Neural cell (in vitro differentiated cells): ENCODE measurements at regions not wholly inside any gene's neighbourhood (a gene's known extent, or its start where the extent isn't known, plus 50 kb on each side); places are given as distances from the start of the nearest gene placed in this dataset.
"Not testable (repeated sequence)": the region's sequence is repeated elsewhere in the genome, so short reads cannot be mapped to it uniquely, and the experiment has no call there.

Experiments used
- H2AFZ ChIP-seq: fragments of 200-600, 300-800 bp; sonication (generic), shearing (Covaris generic); 2 replicates; pipeline ENCODE4 v1.6.0; 2014; ENCODE audit warnings: low read depth, mild to moderate bottlenecking, antibody characterized with exemption, low read length, moderate library complexity
- H3F3A ChIP-seq: fragments of 200-600 bp; shearing (Covaris generic); 2 replicates; pipeline ENCODE4 v1.6.1; 2016; ENCODE audit warnings: mild to moderate bottlenecking, moderate library complexity, mixed read lengths, antibody characterized with exemption, low read length; ENCODE audit not compliant: insufficient read depth, poor library complexity, severe bottlenecking
- H3K27ac ChIP-seq: fragments of 200-600, 300-800 bp; sonication (generic), shearing (Covaris generic); 2 replicates; pipeline ENCODE4 v1.5.1; 2014; ENCODE audit warnings: mild to moderate bottlenecking, low read length, moderate library complexity
- H3K27me3 ChIP-seq: fragments of 300-800, 200-600 bp; sonication (generic), shearing (Covaris generic); 2 replicates; pipeline ENCODE4 v1.6.0; 2014; ENCODE audit warnings: mild to moderate bottlenecking, low read depth, low read length, moderate library complexity; ENCODE audit not compliant: insufficient read depth
- H3K36me3 ChIP-seq: fragments of 300-800, 200-600 bp; sonication (generic), shearing (Covaris generic); 2 replicates; pipeline ENCODE4 v1.5.1; 2014; ENCODE audit warnings: mild to moderate bottlenecking, antibody characterized with exemption, low read length, moderate library complexity; ENCODE audit not compliant: insufficient read depth
- H3K4me2 ChIP-seq: fragments of 300-800, 200-600 bp; sonication (generic), shearing (Covaris generic); 2 replicates; pipeline ENCODE4 v1.6.0; 2014; ENCODE audit warnings: mild to moderate bottlenecking, low read length
- H3K4me3 ChIP-seq: fragments of 300-800, 200-600 bp; sonication (generic), shearing (Covaris generic); 2 replicates; pipeline ENCODE4 v1.5.1; 2014; ENCODE audit warnings: mild to moderate bottlenecking, low read length, moderate library complexity
- H3K79me2 ChIP-seq: fragments of 200-600 bp; shearing (Covaris generic); replicated peaks from 2 replicates; pipeline ENCODE4 v1.6.0; 2014; ENCODE audit warnings: mild to moderate bottlenecking, low read length, moderate library complexity; ENCODE audit not compliant: insufficient read depth
- H3K9ac ChIP-seq: fragments of 300-800, 200-600 bp; sonication (generic), shearing (Covaris generic); 2 replicates; pipeline ENCODE4 v1.6.1; 2016; ENCODE audit warnings: mild to moderate bottlenecking, low read length, mixed read lengths
- H3K9me2 ChIP-seq: fragments of 200-600 bp; shearing (Covaris generic); 2 replicates; pipeline ENCODE4 v1.6.1; 2016; ENCODE audit warnings: mild to moderate bottlenecking, low read length, mixed read lengths; ENCODE audit not compliant: insufficient read depth
- H3K9me3 ChIP-seq: fragments of 200-600, 300-800 bp; sonication (generic), shearing (Covaris generic); 2 replicates; pipeline ENCODE4 v1.6.1; 2016; ENCODE audit warnings: mild to moderate bottlenecking, mixed run types, low read length, moderate library complexity, mixed read lengths
- H4K20me1 ChIP-seq: fragments of 200-600 bp; shearing (Covaris generic); 2 replicates; pipeline ENCODE4 v1.6.1; 2016; ENCODE audit warnings: mild to moderate bottlenecking, mixed run types; ENCODE audit not compliant: insufficient read depth
- EP300 ChIP-seq: fragments of 450-650 bp; conservative IDR thresholded peaks from 2 replicates; pipeline ENCODE4 v1.6.1; 2014; ENCODE audit warnings: antibody characterized with exemption, mild to moderate bottlenecking, moderate library complexity; ENCODE audit not compliant: poor library complexity, severe bottlenecking
- EZH2 ChIP-seq: fragments of 200-600, 300-800 bp; shearing (Covaris generic), sonication (generic); IDR thresholded peaks from 2 replicates; pipeline ENCODE4 v1.6.1; 2014; ENCODE audit warnings: antibody characterized with exemption, low read length, borderline replicate concordance, mild to moderate bottlenecking; ENCODE audit not compliant: insufficient read depth, poor library complexity, severe bottlenecking
- MXI1 ChIP-seq: fragments of 450-650 bp; conservative IDR thresholded peaks from 2 replicates; pipeline ENCODE4 v1.6.1; 2014; ENCODE audit warnings: antibody characterized with exemption, mild to moderate bottlenecking; ENCODE audit not compliant: poor library complexity, severe bottlenecking
- POLR2AphosphoS5 ChIP-seq: IDR thresholded peaks from 2 replicates; pipeline ENCODE4 v1.6.1; 2012
- RAD21 ChIP-seq: fragments of 450-650 bp; conservative IDR thresholded peaks from 2 replicates; pipeline ENCODE4 v1.6.1; 2014; ENCODE audit warnings: antibody characterized with exemption, mild to moderate bottlenecking, moderate library complexity
- SMC3 ChIP-seq: fragments of 450-650 bp; conservative IDR thresholded peaks from 2 replicates; pipeline ENCODE4 v1.6.1; 2014; ENCODE audit warnings: antibody characterized with exemption, mild to moderate bottlenecking, moderate library complexity; ENCODE audit not compliant: poor library complexity
- TAF1 ChIP-seq: IDR thresholded peaks from 2 replicates; pipeline ENCODE4 v1.6.1; 2012; ENCODE audit warnings: low read depth
- TF ChIP-seq, protein P1 (sequence below): IDR thresholded peaks from 2 replicates; pipeline ENCODE4 v1.6.1; 2012; ENCODE audit warnings: borderline replicate concordance
- TF ChIP-seq, protein P2 (sequence below): fragments of 450-650 bp; IDR thresholded peaks from 2 replicates; pipeline ENCODE4 v1.5.1; 2014; ENCODE audit warnings: antibody characterized with exemption, mild to moderate bottlenecking, moderate library complexity; ENCODE audit not compliant: poor library complexity, severe bottlenecking

GRCh38 chrX:23066588-23067281 is 67.0 kb downstream of the DDX53 start:
- Histone ChIP-seq H3K4me3 (no peak overlapping the region), H3K79me2 (no peaks in the 10 kb centered on the region), H3K9me3 (no peaks in the 10 kb centered on the region), H3K36me3 (no peaks in the 10 kb centered on the region), H3F3A (no peaks in the 10 kb centered on the region), H2AFZ (no peak overlapping the region), H3K9ac (no peak overlapping the region), H3K4me2 (no peak overlapping the region), H3K27me3 (no peaks in the 10 kb centered on the region), H3K9me2 (no peaks in the 10 kb centered on the region), H4K20me1 (no peaks in the 10 kb centered on the region), H3K27ac (no peak overlapping the region)
- TF ChIP-seq EP300 (no peak), MXI1 (no peak), EZH2 (no peak), POLR2AphosphoS5 (no peak), TAF1 (no peak), RAD21 (no peak), SMC3 (no peak)
- TF ChIP-seq, protein P1, sequence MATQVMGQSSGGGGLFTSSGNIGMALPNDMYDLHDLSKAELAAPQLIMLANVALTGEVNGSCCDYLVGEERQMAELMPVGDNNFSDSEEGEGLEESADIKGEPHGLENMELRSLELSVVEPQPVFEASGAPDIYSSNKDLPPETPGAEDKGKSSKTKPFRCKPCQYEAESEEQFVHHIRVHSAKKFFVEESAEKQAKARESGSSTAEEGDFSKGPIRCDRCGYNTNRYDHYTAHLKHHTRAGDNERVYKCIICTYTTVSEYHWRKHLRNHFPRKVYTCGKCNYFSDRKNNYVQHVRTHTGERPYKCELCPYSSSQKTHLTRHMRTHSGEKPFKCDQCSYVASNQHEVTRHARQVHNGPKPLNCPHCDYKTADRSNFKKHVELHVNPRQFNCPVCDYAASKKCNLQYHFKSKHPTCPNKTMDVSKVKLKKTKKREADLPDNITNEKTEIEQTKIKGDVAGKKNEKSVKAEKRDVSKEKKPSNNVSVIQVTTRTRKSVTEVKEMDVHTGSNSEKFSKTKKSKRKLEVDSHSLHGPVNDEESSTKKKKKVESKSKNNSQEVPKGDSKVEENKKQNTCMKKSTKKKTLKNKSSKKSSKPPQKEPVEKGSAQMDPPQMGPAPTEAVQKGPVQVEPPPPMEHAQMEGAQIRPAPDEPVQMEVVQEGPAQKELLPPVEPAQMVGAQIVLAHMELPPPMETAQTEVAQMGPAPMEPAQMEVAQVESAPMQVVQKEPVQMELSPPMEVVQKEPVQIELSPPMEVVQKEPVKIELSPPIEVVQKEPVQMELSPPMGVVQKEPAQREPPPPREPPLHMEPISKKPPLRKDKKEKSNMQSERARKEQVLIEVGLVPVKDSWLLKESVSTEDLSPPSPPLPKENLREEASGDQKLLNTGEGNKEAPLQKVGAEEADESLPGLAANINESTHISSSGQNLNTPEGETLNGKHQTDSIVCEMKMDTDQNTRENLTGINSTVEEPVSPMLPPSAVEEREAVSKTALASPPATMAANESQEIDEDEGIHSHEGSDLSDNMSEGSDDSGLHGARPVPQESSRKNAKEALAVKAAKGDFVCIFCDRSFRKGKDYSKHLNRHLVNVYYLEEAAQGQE: no peak
- TF ChIP-seq, protein P2, sequence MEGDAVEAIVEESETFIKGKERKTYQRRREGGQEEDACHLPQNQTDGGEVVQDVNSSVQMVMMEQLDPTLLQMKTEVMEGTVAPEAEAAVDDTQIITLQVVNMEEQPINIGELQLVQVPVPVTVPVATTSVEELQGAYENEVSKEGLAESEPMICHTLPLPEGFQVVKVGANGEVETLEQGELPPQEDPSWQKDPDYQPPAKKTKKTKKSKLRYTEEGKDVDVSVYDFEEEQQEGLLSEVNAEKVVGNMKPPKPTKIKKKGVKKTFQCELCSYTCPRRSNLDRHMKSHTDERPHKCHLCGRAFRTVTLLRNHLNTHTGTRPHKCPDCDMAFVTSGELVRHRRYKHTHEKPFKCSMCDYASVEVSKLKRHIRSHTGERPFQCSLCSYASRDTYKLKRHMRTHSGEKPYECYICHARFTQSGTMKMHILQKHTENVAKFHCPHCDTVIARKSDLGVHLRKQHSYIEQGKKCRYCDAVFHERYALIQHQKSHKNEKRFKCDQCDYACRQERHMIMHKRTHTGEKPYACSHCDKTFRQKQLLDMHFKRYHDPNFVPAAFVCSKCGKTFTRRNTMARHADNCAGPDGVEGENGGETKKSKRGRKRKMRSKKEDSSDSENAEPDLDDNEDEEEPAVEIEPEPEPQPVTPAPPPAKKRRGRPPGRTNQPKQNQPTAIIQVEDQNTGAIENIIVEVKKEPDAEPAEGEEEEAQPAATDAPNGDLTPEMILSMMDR: no peak

- H2AFZ ChIP-seq, H3K9ac ChIP-seq, H3K4me2 ChIP-seq, H3K36me3 ChIP-seq, H3K27ac ChIP-seq, H4K20me1 ChIP-seq, H3K79me2 ChIP-seq, H3K27me3 ChIP-seq, H3F3A ChIP-seq, H3K4me3 ChIP-seq, H3K9me2 ChIP-seq, H3K9me3 ChIP-seq: not testable (repeated sequence)
These were observed 75.7 kb downstream of the DDX53 start for GRCh38 chrX:23075461-23075860.

DNA sequence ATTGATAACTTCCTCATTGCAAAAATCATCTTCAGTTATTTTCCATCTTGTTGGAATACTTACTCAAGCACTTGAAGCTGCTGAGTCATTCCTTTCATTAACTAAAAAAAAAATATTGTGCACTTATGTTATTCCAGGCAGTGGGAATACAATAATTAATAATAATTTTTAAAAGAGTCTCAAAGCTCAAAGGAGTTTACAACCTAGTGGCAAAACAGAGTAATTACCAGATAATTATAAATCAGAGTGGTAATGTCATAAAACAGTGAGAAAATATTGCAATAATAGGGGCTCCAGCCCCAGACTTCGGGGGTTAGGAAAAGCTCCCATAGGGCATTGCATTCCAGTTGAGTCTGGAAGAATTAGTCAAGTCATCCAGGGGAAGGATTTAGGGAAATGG is 79.6 kb downstream of the DDX53 start:
- H3K36me3 ChIP-seq: no peaks in the 10 kb centered on the region
- no peak overlapping the region for H3K27ac ChIP-seq
- H2AFZ ChIP-seq: no peak overlapping the region
- TF ChIP-seq, protein P1: no peak
- no peak for TF ChIP-seq RAD21
- TF ChIP-seq, protein P2: no peak
- no peak for TF ChIP-seq EP300
- no peak for TF ChIP-seq EZH2
- no peak for TF ChIP-seq TAF1
- no peak for TF ChIP-seq MXI1
- H3K4me2 ChIP-seq: no peak overlapping the region
- H3K79me2 ChIP-seq: no peaks in the 10 kb centered on the region
- H3K4me3 ChIP-seq: no peak overlapping the region
- no peaks in the 10 kb centered on the region for H3K27me3 ChIP-seq
- H4K20me1 ChIP-seq: no peaks in the 10 kb centered on the region
- H3F3A ChIP-seq: no peaks in the 10 kb centered on the region
- H3K9me2 ChIP-seq: no peaks in the 10 kb centered on the region
- H3K9me3 ChIP-seq: no peaks in the 10 kb centered on the region
- no peak overlapping the region for H3K9ac ChIP-seq
